DMS 273 treated with DMSO at 0.1 percent for 48 hours (cell line): ENCODE measurements at regions not wholly inside any gene's neighbourhood (a gene's known extent, or its start where the extent isn't known, plus 50 kb on each side); places are given as distances from the start of the nearest gene placed in this dataset.
A peak's percentile ranks its signal among the peaks of the same experiment; 100 is the strongest.

Experiments
- DNase-seq: peaks from one replicate; lab custom pipeline; 2025; lab: John Stamatoyannopoulos, UW

GRCh38 chr11:10925149-10925926, 67.5 kb upstream of the ZBED5 start:
- peak; percentile 97 for DNase-seq

- no peak for DNase-seq
Observed at GRCh38 chr11:10923882-10924281, 66.0 kb upstream of the ZBED5 start.

DNA sequence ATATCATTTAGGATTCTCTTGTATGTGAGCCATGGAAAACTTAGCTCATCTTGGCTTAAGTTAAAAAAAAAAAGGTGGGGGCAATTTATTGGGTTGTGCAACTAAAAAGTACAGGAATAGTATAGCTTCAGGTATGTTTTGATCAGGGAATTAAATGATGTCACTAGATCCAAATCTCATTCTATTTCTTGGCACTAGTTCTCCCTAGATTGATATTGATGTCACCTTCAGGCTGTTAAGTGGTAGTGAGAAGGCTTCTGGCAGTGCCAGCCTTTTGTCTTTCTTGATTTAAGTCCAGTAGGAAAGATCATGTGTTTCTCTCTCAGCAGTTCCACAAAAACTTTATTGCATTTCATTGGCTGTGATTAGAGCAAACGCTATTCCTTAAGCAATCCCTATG, 65.0 kb upstream of the ZBED5 start:
- no peak for DNase-seq

DNA sequence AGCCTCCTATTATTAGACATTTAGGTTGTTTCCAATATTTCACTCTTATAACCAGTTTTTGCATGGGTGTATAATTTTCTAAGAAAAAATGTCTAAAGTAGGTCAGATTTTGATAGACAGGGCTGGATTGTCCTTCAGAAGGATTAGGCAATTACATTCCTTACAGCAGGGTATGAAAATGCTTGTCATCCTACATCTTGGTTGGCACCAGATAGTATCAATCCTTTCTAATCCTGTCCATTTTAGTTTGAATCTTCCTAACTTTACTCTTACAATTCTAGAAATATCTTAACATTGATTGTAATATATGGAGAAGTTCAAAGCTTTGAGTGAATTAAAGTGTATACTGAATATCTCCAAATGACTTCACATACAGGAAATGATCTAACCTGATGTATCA, 63.0 kb upstream of the ZBED5 start:
- no peak for DNase-seq

GRCh38 chr11:10920205-10920604, 62.4 kb upstream of the ZBED5 start:
- DNase-seq = no peak

DNA sequence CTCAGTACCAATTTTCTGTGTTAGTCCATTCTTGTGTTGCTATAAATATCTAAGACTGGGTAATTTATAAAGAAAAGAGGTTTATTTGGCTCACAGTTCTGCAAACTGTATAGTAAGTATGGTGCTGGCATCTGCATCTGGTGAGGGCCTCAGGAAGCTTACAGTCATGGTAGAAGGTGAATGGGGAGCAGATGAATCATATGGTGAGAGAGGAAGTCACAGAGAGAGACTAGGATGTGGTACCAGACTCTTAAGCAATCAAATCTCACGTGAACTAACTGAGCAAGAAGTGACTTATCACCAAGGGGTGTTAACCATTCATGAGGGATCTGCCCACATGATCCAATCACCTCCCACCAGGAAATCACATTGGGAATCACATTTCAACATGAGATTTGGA, 60.8 kb upstream of the ZBED5 start:
- no peak for DNase-seq

GRCh38 chr11:10918275-10918674, 60.4 kb upstream of the ZBED5 start:
- DNase-seq = no peak

DNA sequence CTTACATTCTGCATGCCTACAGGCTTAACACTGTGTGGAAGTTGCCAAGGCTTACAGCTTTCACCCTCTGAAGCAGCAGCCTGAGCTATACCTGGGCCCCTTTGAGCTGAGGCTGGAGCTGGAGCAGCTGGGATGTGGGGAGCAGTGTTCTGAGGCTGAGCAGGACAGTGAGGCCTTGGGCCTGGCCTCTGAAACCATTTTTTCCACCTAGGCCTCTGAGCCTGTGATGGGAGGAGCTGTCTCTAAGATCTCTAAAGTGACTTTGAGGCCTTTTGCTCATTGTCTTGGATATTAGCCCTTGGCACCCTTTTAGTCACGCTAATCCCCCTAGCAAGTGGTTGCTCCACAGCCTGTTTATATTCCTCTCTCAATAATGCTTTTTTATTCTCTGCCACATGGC, 59.9 kb upstream of the ZBED5 start:
- no peak for DNase-seq

GRCh38 chr11:10916665-10917064, 58.8 kb upstream of the ZBED5 start:
- no peak for DNase-seq

DNA sequence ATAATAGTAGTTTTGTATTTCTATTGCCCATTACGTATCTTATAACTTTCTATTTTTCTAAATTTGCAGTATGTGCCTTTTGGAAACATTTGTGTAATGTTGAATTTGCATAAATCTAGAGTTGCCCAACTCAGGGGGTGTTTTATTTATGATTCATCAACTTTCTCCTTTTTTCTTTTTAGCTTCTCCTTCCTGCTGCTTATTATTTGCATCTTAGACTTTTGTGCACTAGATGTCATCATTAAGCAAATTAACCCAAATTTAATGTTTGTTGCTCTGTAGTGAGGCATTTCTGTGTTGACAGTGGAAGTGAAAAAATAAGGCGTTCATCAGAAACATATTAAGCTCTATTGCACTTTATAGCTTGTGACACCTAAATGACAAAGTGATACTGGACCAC, 56.2 kb upstream of the ZBED5 start:
- no peak for DNase-seq

DNA sequence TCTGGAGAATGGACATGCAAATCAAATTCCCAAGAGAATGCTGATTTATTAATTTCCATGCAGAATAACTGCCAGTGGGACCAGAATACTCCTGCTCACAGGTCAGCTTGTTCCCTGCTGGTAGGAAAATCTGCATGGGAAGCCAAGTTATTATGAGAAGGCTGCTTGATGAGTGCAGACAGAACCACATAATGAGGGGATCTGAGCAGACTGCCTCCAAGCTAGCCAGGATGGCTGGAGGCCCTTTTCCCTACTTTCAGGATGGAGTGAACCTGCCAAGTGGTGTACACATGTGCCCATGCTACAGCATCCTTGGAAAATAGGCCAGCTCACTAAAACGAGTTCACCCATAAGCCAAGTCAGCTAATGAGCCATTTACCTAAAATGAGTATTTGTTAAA, 55.2 kb upstream of the ZBED5 start:
- no peak for DNase-seq

DNA sequence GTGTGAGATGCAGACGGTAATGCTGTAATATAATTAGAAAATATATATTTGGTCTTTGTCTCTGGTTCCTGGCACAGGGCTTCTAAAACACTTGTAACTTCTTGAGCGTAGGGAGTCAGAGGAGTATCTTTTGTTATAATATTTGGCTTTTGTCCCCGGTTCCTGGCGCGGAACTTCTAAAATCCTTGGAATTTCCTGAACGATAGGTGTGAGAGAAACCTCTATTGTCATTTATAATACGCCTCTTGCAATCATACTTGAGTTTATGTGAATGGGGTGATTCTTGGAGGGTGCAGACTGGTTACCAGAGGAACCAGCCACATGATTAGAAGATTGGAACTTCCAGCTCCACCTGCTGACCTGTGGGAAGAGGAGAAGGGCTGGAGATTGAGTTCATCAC, 54.1 kb upstream of the ZBED5 start:
- DNase-seq = no peak

GRCh38 chr11:10909141-10909883, 51.5 kb upstream of the ZBED5 start:
- no peak for DNase-seq

- DNase-seq = peak; percentile 8
Observed at GRCh38 chr11:10908215-10908951, 50.5 kb upstream of the ZBED5 start.
